Endothelial cell of umbilical vein (primary cell): ENCODE measurements at regions not wholly inside any gene's neighbourhood (a gene's known extent, or its start where the extent isn't known, plus 50 kb on each side); places are given as distances from the start of the nearest gene placed in this dataset.

Experiments
- CTCF ChIP-seq, 2 donors: IDR thresholded peaks; 1 replicate in 1 of 2; 2 replicates in 1 of 2; pipeline ENCODE4 v1.5.1; 2011; ENCODE audit warnings: low read length in 2 of 2, mild to moderate bottlenecking in 2 of 2, moderate library complexity in 2 of 2, control low read depth in 1 of 2, inconsistent platforms in 1 of 2, low read depth in 1 of 2; ENCODE audit not compliant: insufficient read depth in 1 of 2; ENCODE audit errors: extremely low read depth in 1 of 2
- EZH2 ChIP-seq: IDR thresholded peaks from 2 replicates; pipeline ENCODE4 v1.6.1; 2012; ENCODE audit warnings: borderline replicate concordance, low read depth, mild to moderate bottlenecking, moderate library complexity, low read length, inconsistent platforms; ENCODE audit not compliant: severe bottlenecking
- GATA2 ChIP-seq: IDR thresholded peaks from 2 replicates; pipeline ENCODE4 v1.7.0; 2011; ENCODE audit warnings: low read depth, mild to moderate bottlenecking, moderate library complexity, mixed read lengths, low read length; ENCODE audit not compliant: insufficient read length, insufficient read depth
- JUN ChIP-seq: IDR thresholded peaks from 2 replicates; pipeline ENCODE4 v1.6.1; 2011; ENCODE audit warnings: borderline replicate concordance, low read depth; ENCODE audit not compliant: insufficient read length, insufficient read depth
- MYC ChIP-seq: IDR thresholded peaks from one replicate; pipeline ENCODE4 v1.6.1; 2011; ENCODE audit warnings: mild to moderate bottlenecking, low read depth, low read length
- POLR2A ChIP-seq: IDR thresholded peaks from 2 replicates; pipeline ENCODE4 v1.6.1; 2012; ENCODE audit warnings: low read depth, mild to moderate bottlenecking, control low read depth, low read length
- POLR2AphosphoS5 ChIP-seq: IDR thresholded peaks from 2 replicates; pipeline ENCODE4 v1.6.1; 2012; ENCODE audit warnings: low read depth, mild to moderate bottlenecking, control low read depth, low read length, moderate library complexity; ENCODE audit not compliant: insufficient read depth

- TF ChIP-seq CTCF (IDR thresholded peaks at IDR 0.05; ENCODE audit: extremely low read depth in 1 of 2, insufficient read depth in 1 of 2, low read depth in 1 of 2, low read length in 2 of 2) (no peak), POLR2A (no peak), EZH2 (no peak), JUN (no peak), POLR2AphosphoS5 (no peak), GATA2 (no peak), MYC (no peak)
Observed at GRCh38 chr2:217013926-217014325, 154.1 kb upstream of the TNP1 start.
